Neural cell (in vitro differentiated cells): ENCODE measurements at regions not wholly inside any gene's neighbourhood (a gene's known extent, or its start where the extent isn't known, plus 50 kb on each side); places are given as distances from the start of the nearest gene placed in this dataset.

Experiments used
- EP300 ChIP-seq: fragments of 450-650 bp; conservative IDR thresholded peaks from 2 replicates; pipeline ENCODE4 v1.6.1; 2014; ENCODE audit warnings: antibody characterized with exemption, mild to moderate bottlenecking, moderate library complexity; ENCODE audit not compliant: poor library complexity, severe bottlenecking
- EZH2 ChIP-seq: fragments of 200-600, 300-800 bp; shearing (Covaris generic), sonication (generic); IDR thresholded peaks from 2 replicates; pipeline ENCODE4 v1.6.1; 2014; ENCODE audit warnings: antibody characterized with exemption, low read length, borderline replicate concordance, mild to moderate bottlenecking; ENCODE audit not compliant: insufficient read depth, poor library complexity, severe bottlenecking
- MXI1 ChIP-seq: fragments of 450-650 bp; conservative IDR thresholded peaks from 2 replicates; pipeline ENCODE4 v1.6.1; 2014; ENCODE audit warnings: antibody characterized with exemption, mild to moderate bottlenecking; ENCODE audit not compliant: poor library complexity, severe bottlenecking
- POLR2AphosphoS5 ChIP-seq: IDR thresholded peaks from 2 replicates; pipeline ENCODE4 v1.6.1; 2012
- RAD21 ChIP-seq: fragments of 450-650 bp; conservative IDR thresholded peaks from 2 replicates; pipeline ENCODE4 v1.6.1; 2014; ENCODE audit warnings: antibody characterized with exemption, mild to moderate bottlenecking, moderate library complexity
- SMC3 ChIP-seq: fragments of 450-650 bp; conservative IDR thresholded peaks from 2 replicates; pipeline ENCODE4 v1.6.1; 2014; ENCODE audit warnings: antibody characterized with exemption, mild to moderate bottlenecking, moderate library complexity; ENCODE audit not compliant: poor library complexity
- TAF1 ChIP-seq: IDR thresholded peaks from 2 replicates; pipeline ENCODE4 v1.6.1; 2012; ENCODE audit warnings: low read depth
- TF ChIP-seq, protein P1 (sequence below): fragments of 450-650 bp; IDR thresholded peaks from 2 replicates; pipeline ENCODE4 v1.5.1; 2014; ENCODE audit warnings: antibody characterized with exemption, mild to moderate bottlenecking, moderate library complexity; ENCODE audit not compliant: poor library complexity, severe bottlenecking
- TF ChIP-seq, protein P2 (sequence below): IDR thresholded peaks from 2 replicates; pipeline ENCODE4 v1.6.1; 2012; ENCODE audit warnings: borderline replicate concordance

DNA sequence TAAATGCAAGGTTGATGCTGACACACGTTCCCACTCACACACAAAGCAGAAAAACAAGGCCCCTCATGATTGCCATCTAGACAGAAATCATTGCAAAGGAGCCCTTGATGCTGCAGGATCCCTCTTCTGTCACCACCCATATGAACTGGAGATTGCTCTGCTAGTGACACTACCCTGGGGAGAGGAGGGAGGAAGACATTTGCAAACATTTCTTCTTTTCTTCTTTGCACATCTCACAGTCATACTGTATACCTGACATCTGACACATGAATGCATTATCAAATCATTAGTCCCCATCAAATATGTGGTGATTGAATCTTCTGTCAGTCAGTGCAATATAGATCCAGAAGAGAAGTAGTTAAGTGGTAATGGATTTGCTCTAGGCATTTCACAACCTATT is 208.5 kb upstream of the E2F7 start:
- TF ChIP-seq, protein P1, sequence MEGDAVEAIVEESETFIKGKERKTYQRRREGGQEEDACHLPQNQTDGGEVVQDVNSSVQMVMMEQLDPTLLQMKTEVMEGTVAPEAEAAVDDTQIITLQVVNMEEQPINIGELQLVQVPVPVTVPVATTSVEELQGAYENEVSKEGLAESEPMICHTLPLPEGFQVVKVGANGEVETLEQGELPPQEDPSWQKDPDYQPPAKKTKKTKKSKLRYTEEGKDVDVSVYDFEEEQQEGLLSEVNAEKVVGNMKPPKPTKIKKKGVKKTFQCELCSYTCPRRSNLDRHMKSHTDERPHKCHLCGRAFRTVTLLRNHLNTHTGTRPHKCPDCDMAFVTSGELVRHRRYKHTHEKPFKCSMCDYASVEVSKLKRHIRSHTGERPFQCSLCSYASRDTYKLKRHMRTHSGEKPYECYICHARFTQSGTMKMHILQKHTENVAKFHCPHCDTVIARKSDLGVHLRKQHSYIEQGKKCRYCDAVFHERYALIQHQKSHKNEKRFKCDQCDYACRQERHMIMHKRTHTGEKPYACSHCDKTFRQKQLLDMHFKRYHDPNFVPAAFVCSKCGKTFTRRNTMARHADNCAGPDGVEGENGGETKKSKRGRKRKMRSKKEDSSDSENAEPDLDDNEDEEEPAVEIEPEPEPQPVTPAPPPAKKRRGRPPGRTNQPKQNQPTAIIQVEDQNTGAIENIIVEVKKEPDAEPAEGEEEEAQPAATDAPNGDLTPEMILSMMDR = no peak
- TF ChIP-seq EZH2 = no peak
- TF ChIP-seq EP300 = peak; percentile 99
- peak; percentile 94 for TF ChIP-seq POLR2AphosphoS5
- TF ChIP-seq TAF1 = no peak
- TF ChIP-seq, protein P2, sequence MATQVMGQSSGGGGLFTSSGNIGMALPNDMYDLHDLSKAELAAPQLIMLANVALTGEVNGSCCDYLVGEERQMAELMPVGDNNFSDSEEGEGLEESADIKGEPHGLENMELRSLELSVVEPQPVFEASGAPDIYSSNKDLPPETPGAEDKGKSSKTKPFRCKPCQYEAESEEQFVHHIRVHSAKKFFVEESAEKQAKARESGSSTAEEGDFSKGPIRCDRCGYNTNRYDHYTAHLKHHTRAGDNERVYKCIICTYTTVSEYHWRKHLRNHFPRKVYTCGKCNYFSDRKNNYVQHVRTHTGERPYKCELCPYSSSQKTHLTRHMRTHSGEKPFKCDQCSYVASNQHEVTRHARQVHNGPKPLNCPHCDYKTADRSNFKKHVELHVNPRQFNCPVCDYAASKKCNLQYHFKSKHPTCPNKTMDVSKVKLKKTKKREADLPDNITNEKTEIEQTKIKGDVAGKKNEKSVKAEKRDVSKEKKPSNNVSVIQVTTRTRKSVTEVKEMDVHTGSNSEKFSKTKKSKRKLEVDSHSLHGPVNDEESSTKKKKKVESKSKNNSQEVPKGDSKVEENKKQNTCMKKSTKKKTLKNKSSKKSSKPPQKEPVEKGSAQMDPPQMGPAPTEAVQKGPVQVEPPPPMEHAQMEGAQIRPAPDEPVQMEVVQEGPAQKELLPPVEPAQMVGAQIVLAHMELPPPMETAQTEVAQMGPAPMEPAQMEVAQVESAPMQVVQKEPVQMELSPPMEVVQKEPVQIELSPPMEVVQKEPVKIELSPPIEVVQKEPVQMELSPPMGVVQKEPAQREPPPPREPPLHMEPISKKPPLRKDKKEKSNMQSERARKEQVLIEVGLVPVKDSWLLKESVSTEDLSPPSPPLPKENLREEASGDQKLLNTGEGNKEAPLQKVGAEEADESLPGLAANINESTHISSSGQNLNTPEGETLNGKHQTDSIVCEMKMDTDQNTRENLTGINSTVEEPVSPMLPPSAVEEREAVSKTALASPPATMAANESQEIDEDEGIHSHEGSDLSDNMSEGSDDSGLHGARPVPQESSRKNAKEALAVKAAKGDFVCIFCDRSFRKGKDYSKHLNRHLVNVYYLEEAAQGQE = peak; percentile 55
- no peak for TF ChIP-seq SMC3
- no peak for TF ChIP-seq RAD21
- TF ChIP-seq MXI1 = no peak
